SK-N-SH (cell line): ENCODE measurements at regions not wholly inside any gene's neighbourhood (a gene's known extent, or its start where the extent isn't known, plus 50 kb on each side); places are given as distances from the start of the nearest gene placed in this dataset.

Source experiments
- CTCF ChIA-PET: fragments of 300-600, 350-600 bp; formaldehyde crosslinking; extraction: SDS; loops from one replicate; lab custom pipeline; 2021; lab: Yijun Ruan, JAX
- POLR2A ChIA-PET: fragments of 350-600 bp; sonication (Branson Sonifier 250); formaldehyde crosslinking; extraction: SDS; loops from one replicate; lab custom pipeline; 2020; ENCODE audit warnings: antibody characterized with exemption, inconsistent platforms; lab: Yijun Ruan, JAX
- DNase-seq: peaks from one replicate; pipeline ENCODE4 v3.0.0; 2012
- H2AFZ ChIP-seq: fragments of 200-600 bp; sonication (generic); 2 replicates; pipeline ENCODE4 v1.8.1; 2016; ENCODE audit warnings: antibody characterized with exemption, mild to moderate bottlenecking, low read depth
- H3F3A ChIP-seq: fragments of 200-600 bp; sonication (generic); replicated peaks from 2 replicates; pipeline ENCODE3; 2016; ENCODE audit warnings: antibody characterized with exemption, mild to moderate bottlenecking; ENCODE audit not compliant: insufficient read depth
- H3K27ac ChIP-seq, 2 experiments: fragments of 200-500 bp in 1 of 2; fragments of 200-600 bp in 1 of 2; sonication (Bioruptor generic) in 1 of 2; sonication (generic), shearing (Covaris generic) in 1 of 2; 2 replicates each; pipeline versions ENCODE4 v1.5.1 to v1.6.1; 2014 to 2016; ENCODE audit warnings: low read depth in 2 of 2, inconsistent platforms in 1 of 2, low read length in 1 of 2, mild to moderate bottlenecking in 1 of 2, mixed read lengths in 1 of 2
- H3K27me3 ChIP-seq: fragments of 200-600 bp; sonication (generic), shearing (Covaris generic); 2 replicates; pipeline ENCODE4 v1.6.1; 2016; ENCODE audit warnings: mixed run types; ENCODE audit not compliant: insufficient read depth
- H3K36me3 ChIP-seq, 2 experiments: fragments of 200-500 bp in 1 of 2; fragments of 200-600 bp in 1 of 2; sonication (Bioruptor generic) in 1 of 2; sonication (generic) in 1 of 2; replicated peaks in 1 of 2; 2 replicates each; pipeline versions ENCODE3 to v1.5.1; 2014 to 2016; ENCODE audit warnings: low read length in 1 of 2, mild to moderate bottlenecking in 1 of 2; ENCODE audit not compliant: insufficient read depth in 2 of 2, control insufficient read depth in 1 of 2
- H3K4me1 ChIP-seq, 2 experiments: fragments of 200-500 bp in 1 of 2; fragments of 200-600 bp in 1 of 2; sonication (Bioruptor generic) in 1 of 2; sonication (generic), shearing (Covaris generic) in 1 of 2; 2 replicates each; pipeline versions ENCODE4 v1.5.1 to v1.6.1; 2014 to 2016; ENCODE audit warnings: low read depth in 1 of 2, low read length in 1 of 2, mixed run types in 1 of 2; ENCODE audit not compliant: insufficient read depth in 2 of 2, control insufficient read depth in 1 of 2
- H3K4me2 ChIP-seq: fragments of 200-600 bp; sonication (generic), shearing (Covaris generic); 2 replicates; pipeline ENCODE4 v1.6.1; 2017; ENCODE audit warnings: mixed run types
- H3K4me3 ChIP-seq, 2 experiments: fragments of 200-500 bp in 1 of 2; fragments of 200-600 bp in 1 of 2; sonication (Bioruptor generic) in 1 of 2; sonication (generic), shearing (Covaris generic) in 1 of 2; 2 replicates each; pipeline versions ENCODE4 v1.5.1 to v1.8.1; 2014 to 2016; ENCODE audit warnings: low read depth in 2 of 2, inconsistent platforms in 1 of 2, low read length in 1 of 2, mild to moderate bottlenecking in 1 of 2, mixed read lengths in 1 of 2, moderate library complexity in 1 of 2
- H3K79me2 ChIP-seq: fragments of 200-600 bp; sonication (generic); 2 replicates; pipeline ENCODE4 v1.8.1; 2017; ENCODE audit warnings: mild to moderate bottlenecking; ENCODE audit not compliant: insufficient read depth
- H3K9ac ChIP-seq: fragments of 200-600 bp; sonication (generic); 2 replicates; pipeline ENCODE4 v1.6.1; 2017; ENCODE audit warnings: mixed run types
- H3K9me2 ChIP-seq: fragments of 200-600 bp; sonication (generic); 2 replicates; pipeline ENCODE4 v1.6.1; 2017; ENCODE audit warnings: mixed run types
- H3K9me3 ChIP-seq: fragments of 200-600 bp; sonication (generic); 2 replicates; pipeline ENCODE4 v1.6.1; 2017; ENCODE audit warnings: mixed run types, mild to moderate bottlenecking, moderate library complexity
- H4K20me1 ChIP-seq: fragments of 200-600 bp; sonication (generic); 2 replicates; pipeline ENCODE4 v1.6.1; 2017; ENCODE audit warnings: mild to moderate bottlenecking, mixed run types; ENCODE audit not compliant: insufficient read depth
- CHD2 ChIP-seq: fragments of 150-350 bp; IDR thresholded peaks from 2 replicates; pipeline ENCODE4 v1.6.1; 2018; ENCODE audit warnings: low read length; ENCODE audit not compliant: partially characterized antibody
- FOSL2 ChIP-seq: IDR thresholded peaks from 2 replicates; pipeline ENCODE4 v1.4.0; 2012; ENCODE audit warnings: low read depth, mild to moderate bottlenecking, moderate library complexity, borderline replicate concordance
- FOXJ3 ChIP-seq: sonication (generic); formaldehyde crosslinking; IDR thresholded peaks from 2 replicates; pipeline ENCODE4 v1.5.1; 2020; ENCODE audit warnings: mild to moderate bottlenecking, missing genetic modification reagents
- GABPA ChIP-seq: IDR thresholded peaks from 2 replicates; pipeline ENCODE4 v1.4.0; 2012; ENCODE audit warnings: low read depth, mild to moderate bottlenecking
- GATA2 ChIP-seq: sonication (generic); formaldehyde crosslinking; IDR thresholded peaks from 2 replicates; pipeline ENCODE4 v1.5.0; 2020; ENCODE audit warnings: mild to moderate bottlenecking, missing genetic modification reagents
- MXI1 ChIP-seq: IDR thresholded peaks from 2 replicates; pipeline ENCODE4 v1.6.1; 2012; ENCODE audit warnings: mild to moderate bottlenecking, low read depth, low read length, improper control_type of control experiment
- NFIC ChIP-seq: IDR thresholded peaks from 2 replicates; pipeline ENCODE4 v1.4.0; 2012; ENCODE audit warnings: borderline replicate concordance
- NRF1 ChIP-seq: IDR thresholded peaks from 2 replicates; pipeline ENCODE4 v1.6.1; 2012; ENCODE audit warnings: low read depth, mild to moderate bottlenecking, low read length
- POLR2AphosphoS5 ChIP-seq: IDR thresholded peaks from 2 replicates; pipeline ENCODE4 v1.6.1; 2012; ENCODE audit warnings: low read depth, low read length
- RAD21 ChIP-seq: IDR thresholded peaks from 2 replicates; pipeline ENCODE4 v1.6.1; 2012; ENCODE audit warnings: mild to moderate bottlenecking, low read length
- RCOR1 ChIP-seq: fragments of 150-350 bp; IDR thresholded peaks from 2 replicates; pipeline ENCODE4 v1.6.1; 2017; ENCODE audit warnings: antibody characterized with exemption, low read length
- RFX5 ChIP-seq: IDR thresholded peaks from 2 replicates; pipeline ENCODE4 v1.6.1; 2012; ENCODE audit warnings: mild to moderate bottlenecking, improper control_type of control experiment, low read length
- SMC3 ChIP-seq: IDR thresholded peaks from 2 replicates; pipeline ENCODE4 v1.6.1; 2012; ENCODE audit warnings: low read depth, low read length, improper control_type of control experiment
- TAF1 ChIP-seq: IDR thresholded peaks from 2 replicates; pipeline ENCODE4 v1.6.1; 2012; ENCODE audit warnings: low read depth, mild to moderate bottlenecking, low read length, moderate library complexity, borderline replicate concordance
- TCF12 ChIP-seq: IDR thresholded peaks from 2 replicates; pipeline ENCODE4 v1.4.0; 2012
- WGBS: methylation state at CpG from one replicate; pipeline ENCODE4 v1.1.6; 2017; ENCODE audit warnings: low lambda C conversion rate; 5-methylcytosine and 5-hydroxymethylcytosine counted together
- TF ChIP-seq, protein P1 (sequence below): IDR thresholded peaks from 2 replicates; pipeline ENCODE4 v1.4.0; 2012; ENCODE audit warnings: low read depth, borderline replicate concordance
- TF ChIP-seq, protein P2 (sequence below): fragments of 200-600 bp; sonication (generic); IDR thresholded peaks from 2 replicates; pipeline ENCODE4 v1.6.1; 2017; ENCODE audit warnings: antibody characterized with exemption, mild to moderate bottlenecking, moderate library complexity
- TF ChIP-seq, protein P3 (sequence below): IDR thresholded peaks from 2 replicates; pipeline ENCODE4 v1.4.0; 2012; ENCODE audit warnings: low read depth
- TF ChIP-seq, protein P4 (sequence below): fragments of 150-350 bp; IDR thresholded peaks from 2 replicates; pipeline ENCODE4 v1.6.1; 2017; ENCODE audit warnings: antibody characterized with exemption, low read length, low read depth, borderline replicate concordance

DNA sequence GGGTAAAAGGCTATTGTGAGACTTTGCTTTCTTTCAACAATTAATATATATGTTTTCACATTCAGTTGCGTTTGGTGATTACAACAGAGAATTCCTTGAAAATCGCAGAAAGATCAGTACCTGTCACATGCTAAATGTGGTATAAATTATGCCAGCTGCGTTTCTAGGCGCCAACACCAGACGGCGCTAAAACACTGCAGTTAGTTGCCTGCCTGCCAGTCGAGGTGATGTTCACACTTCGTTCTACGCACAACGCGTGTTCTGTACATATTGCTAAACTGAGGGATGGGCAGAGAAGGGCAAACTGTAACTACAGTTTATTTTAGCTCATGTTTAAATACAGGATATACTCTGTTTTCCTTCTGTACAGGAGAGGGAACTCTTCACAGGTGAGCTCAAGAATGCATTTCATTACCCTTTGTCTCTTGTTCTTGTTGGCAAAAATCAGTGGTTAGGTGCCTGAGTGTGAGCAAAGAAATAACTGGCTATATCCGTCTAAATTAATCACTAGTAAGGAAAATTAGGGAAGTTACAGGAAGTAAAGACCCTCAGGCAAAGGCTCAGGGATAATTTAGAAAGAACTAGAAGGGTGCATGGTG lies 100.1 kb upstream of the RGS17 start:
- Histone ChIP-seq H3K9me3 (no peaks in the 10 kb centered on the region), H2AFZ (no peak overlapping the region), H3K79me2 (no peaks in the 10 kb centered on the region), H4K20me1 (no peaks in the 10 kb centered on the region), H3K9ac (no peak overlapping the region), H3K4me3 (peak overlapping the region in 1 of 2 experiments; percentile 51; a peak in 1 of 4 replicates), H3K27ac (no peak overlapping the region), H3K9me2 (no peaks in the 10 kb centered on the region), H3K27me3 (no peaks in the 10 kb centered on the region), H3K4me2 (no peak overlapping the region), H3K36me3 (no peaks in the 10 kb centered on the region), H3K4me1 (peaks cover 0 to 3% of the 10 kb centered on the region in 2 experiments; a peak in 3 of 4 replicates), H3F3A (no peaks in the 10 kb centered on the region)
- 26% methylated on average over 12 of the region's 12 CpGs for WGBS
- peak; percentile 51 for DNase-seq
- TF ChIP-seq, protein P1, sequence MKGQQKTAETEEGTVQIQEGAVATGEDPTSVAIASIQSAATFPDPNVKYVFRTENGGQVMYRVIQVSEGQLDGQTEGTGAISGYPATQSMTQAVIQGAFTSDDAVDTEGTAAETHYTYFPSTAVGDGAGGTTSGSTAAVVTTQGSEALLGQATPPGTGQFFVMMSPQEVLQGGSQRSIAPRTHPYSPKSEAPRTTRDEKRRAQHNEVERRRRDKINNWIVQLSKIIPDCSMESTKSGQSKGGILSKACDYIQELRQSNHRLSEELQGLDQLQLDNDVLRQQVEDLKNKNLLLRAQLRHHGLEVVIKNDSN = no peak
- TF ChIP-seq TAF1 (no peak), CHD2 (no peak), POLR2AphosphoS5 (no peak), NRF1 (0 out of 2 replicates have a peak, but pooled peaks have one; percentile 17), NFIC (no peak), RCOR1 (no peak), SMC3 (peak; percentile 96), RAD21 (peak; percentile 98), RFX5 (no peak), FOXJ3 (CRISPR knock-in tag) (no peak), TCF12 (no peak)
- TF ChIP-seq, protein P2, sequence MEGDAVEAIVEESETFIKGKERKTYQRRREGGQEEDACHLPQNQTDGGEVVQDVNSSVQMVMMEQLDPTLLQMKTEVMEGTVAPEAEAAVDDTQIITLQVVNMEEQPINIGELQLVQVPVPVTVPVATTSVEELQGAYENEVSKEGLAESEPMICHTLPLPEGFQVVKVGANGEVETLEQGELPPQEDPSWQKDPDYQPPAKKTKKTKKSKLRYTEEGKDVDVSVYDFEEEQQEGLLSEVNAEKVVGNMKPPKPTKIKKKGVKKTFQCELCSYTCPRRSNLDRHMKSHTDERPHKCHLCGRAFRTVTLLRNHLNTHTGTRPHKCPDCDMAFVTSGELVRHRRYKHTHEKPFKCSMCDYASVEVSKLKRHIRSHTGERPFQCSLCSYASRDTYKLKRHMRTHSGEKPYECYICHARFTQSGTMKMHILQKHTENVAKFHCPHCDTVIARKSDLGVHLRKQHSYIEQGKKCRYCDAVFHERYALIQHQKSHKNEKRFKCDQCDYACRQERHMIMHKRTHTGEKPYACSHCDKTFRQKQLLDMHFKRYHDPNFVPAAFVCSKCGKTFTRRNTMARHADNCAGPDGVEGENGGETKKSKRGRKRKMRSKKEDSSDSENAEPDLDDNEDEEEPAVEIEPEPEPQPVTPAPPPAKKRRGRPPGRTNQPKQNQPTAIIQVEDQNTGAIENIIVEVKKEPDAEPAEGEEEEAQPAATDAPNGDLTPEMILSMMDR = peak; percentile 77
- TF ChIP-seq, protein P3, sequence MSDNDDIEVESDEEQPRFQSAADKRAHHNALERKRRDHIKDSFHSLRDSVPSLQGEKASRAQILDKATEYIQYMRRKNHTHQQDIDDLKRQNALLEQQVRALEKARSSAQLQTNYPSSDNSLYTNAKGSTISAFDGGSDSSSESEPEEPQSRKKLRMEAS = no peak
- ChIA-PET POLR2A (interaction anchor here (0.6 to 1.2 kb wide), 2 partner anchors 467 to 809 kb away, joined by 3 read pairs; no protein-coding TSS in a partner anchor), CTCF (interaction anchor here (0.6 to 4.6 kb wide), 59 partner anchors 12 to 1227 kb away, joined by 3 to 52 read pairs (median 4); partner anchors contain the start of gene OPRM1)

DNA sequence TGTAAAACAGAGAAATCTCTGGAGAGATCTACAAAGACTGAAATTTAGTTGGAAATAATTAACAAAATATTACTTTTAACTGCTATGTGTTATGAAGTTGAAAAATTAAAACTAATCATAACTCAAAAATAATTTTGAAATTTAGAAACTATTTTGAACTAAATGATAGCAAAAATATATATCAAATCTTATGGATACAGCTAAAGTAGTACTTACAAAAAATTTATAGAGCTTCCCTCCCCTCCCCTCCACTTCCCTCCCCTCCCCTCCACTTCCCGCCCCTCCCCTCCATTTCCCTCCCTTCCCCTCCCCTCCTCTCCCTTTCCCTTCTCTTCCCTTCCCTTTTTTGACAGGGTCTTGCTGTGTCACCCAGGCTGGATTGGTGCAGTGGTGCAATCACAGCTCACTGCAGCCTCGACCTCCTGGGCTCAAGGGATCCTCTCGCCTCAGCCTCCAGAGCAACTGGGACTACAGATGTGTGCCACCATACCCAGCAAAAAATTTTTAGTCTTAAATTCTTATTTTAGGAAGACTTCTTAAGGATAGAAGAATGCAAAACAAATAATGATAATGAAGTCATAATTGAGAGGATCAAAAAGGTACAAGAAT lies 87.2 kb upstream of the RGS17 start:
- H3K4me3 ChIP-seq = no peak overlapping the region
- no peaks in the 10 kb centered on the region for H3K27me3 ChIP-seq
- DNase-seq = no peak
- ChIA-PET POLR2A (no interaction called here), CTCF (interaction anchor here (3.9 kb wide), 1 partner anchor 13 kb away, joined by 18 read pairs; no protein-coding TSS in a partner anchor)
- H3K9me2 ChIP-seq = no peaks in the 10 kb centered on the region
- 58% methylated on average over 3 of the region's 3 CpGs for WGBS
- H3K27ac ChIP-seq = no peak overlapping the region
- H3K79me2 ChIP-seq = no peaks in the 10 kb centered on the region
- no peaks in the 10 kb centered on the region for H4K20me1 ChIP-seq
- peaks cover 0 to 7% of the 10 kb centered on the region in 2 experiments; a peak in 1 of 4 replicates for H3K4me1 ChIP-seq
- no peak overlapping the region for H3K9ac ChIP-seq
- no peaks in the 10 kb centered on the region for H3K36me3 ChIP-seq
- H3K9me3 ChIP-seq = no peaks in the 10 kb centered on the region
- H3F3A ChIP-seq = no peaks in the 10 kb centered on the region
- no peak overlapping the region for H2AFZ ChIP-seq
- H3K4me2 ChIP-seq = no peak overlapping the region
- TF ChIP-seq NRF1 (no peak), NFIC (no peak), FOSL2 (no peak), GABPA (no peak), FOXJ3 (CRISPR knock-in tag) (no peak), MXI1 (no peak), RAD21 (no peak), GATA2 (no peak), CHD2 (no peak)
- TF ChIP-seq, protein P4, sequence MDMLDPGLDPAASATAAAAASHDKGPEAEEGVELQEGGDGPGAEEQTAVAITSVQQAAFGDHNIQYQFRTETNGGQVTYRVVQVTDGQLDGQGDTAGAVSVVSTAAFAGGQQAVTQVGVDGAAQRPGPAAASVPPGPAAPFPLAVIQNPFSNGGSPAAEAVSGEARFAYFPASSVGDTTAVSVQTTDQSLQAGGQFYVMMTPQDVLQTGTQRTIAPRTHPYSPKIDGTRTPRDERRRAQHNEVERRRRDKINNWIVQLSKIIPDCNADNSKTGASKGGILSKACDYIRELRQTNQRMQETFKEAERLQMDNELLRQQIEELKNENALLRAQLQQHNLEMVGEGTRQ = no peak
